ENCODE measurements at regions not wholly inside any gene's neighbourhood (a gene's known extent, or its start where the extent isn't known, plus 50 kb on each side); places are given as distances from the start of the nearest gene placed in this dataset.
"Not testable (repeated sequence)": the region's sequence is repeated elsewhere in the genome, so short reads cannot be mapped to it uniquely, and the experiment has no call there.

- Histone ChIP-seq H3K4me3 (ENCODE audit: low read depth, low read length) (no peak overlapping the region), H3K4me2 (ENCODE audit: low read length) (no peak overlapping the region), H4K91ac (ENCODE audit: low read depth, low read length) (no peak overlapping the region), H3K36me3 (ENCODE audit: control insufficient read depth in 1 of 2, insufficient read depth in 2 of 2, low read length in 2 of 2) (peaks cover 0 to 2% of the 10 kb centered on the region in 2 experiments), H3K4ac (ENCODE audit: low read depth, low read length) (no peak overlapping the region), H4K12ac (ENCODE audit: low read depth, low read length) (no peak overlapping the region), H2BK120ac (ENCODE audit: insufficient read depth, low read length, poor library complexity) (no peak overlapping the region), H3K79me1 (ENCODE audit: low read length) (no peaks in the 10 kb centered on the region), H3K27ac (ENCODE audit: low read depth, low read length) (no peak overlapping the region), H3K27me3 (ENCODE audit: insufficient read depth, low read length) (no peaks in the 10 kb centered on the region), H3K79me2 (ENCODE audit: control insufficient read depth, insufficient read depth, low read length, poor library complexity) (no peaks in the 10 kb centered on the region), H4K8ac (ENCODE audit: low read depth, low read length) (no peak overlapping the region), H3K4me1 (ENCODE audit: control insufficient read depth in 1 of 2, insufficient read depth in 2 of 2, low read length in 2 of 2) (no peaks in the 10 kb centered on the region), H3K23ac (ENCODE audit: low read length) (no peak overlapping the region), H3K9ac (ENCODE audit: low read length) (no peak overlapping the region), H2AK5ac (ENCODE audit: low read length) (no peak overlapping the region), H2AFZ (ENCODE audit: insufficient read depth, low read length, poor library complexity) (no peak overlapping the region), H3K9me3 (ENCODE audit: insufficient read depth, low read depth, low read length) (no peaks in the 10 kb centered on the region), H3K18ac (ENCODE audit: low read length) (no peak overlapping the region), H2BK12ac (ENCODE audit: low read length) (no peak overlapping the region), H2BK5ac (ENCODE audit: low read depth, low read length, poor library complexity) (no peak overlapping the region), H3K14ac (ENCODE audit: low read length) (no peak overlapping the region)
- no CpG with 5 or more reads among the region's 5 CpGs for WGBS (ENCODE audit: extremely low coverage, insufficient coverage, insufficient read length)
- DNase-seq = no peak
Measured at GRCh38 chr6:22206106-22206505, 90.7 kb downstream of the PRL start.

GRCh38 chr6:22208026-22208425 lies 88.8 kb downstream of the PRL start:
- Histone ChIP-seq H2BK12ac (ENCODE audit: low read length) (no peak overlapping the region), H3K18ac (ENCODE audit: low read length) (no peak overlapping the region), H2BK5ac (ENCODE audit: low read depth, low read length, poor library complexity) (no peak overlapping the region), H3K9ac (ENCODE audit: low read length) (no peak overlapping the region), H3K14ac (ENCODE audit: low read length) (no peak overlapping the region), H4K12ac (ENCODE audit: low read depth, low read length) (no peak overlapping the region), H3K9me3 (ENCODE audit: insufficient read depth, low read depth, low read length) (no peaks in the 10 kb centered on the region), H3K27me3 (ENCODE audit: insufficient read depth, low read length) (no peaks in the 10 kb centered on the region), H3K36me3 (ENCODE audit: control insufficient read depth in 1 of 2, insufficient read depth in 2 of 2, low read length in 2 of 2) (peaks cover 0 to under 1% of the 10 kb centered on the region in 2 experiments), H3K27ac (ENCODE audit: low read depth, low read length) (no peak overlapping the region), H2AFZ (ENCODE audit: insufficient read depth, low read length, poor library complexity) (no peak overlapping the region), H3K4me1 (ENCODE audit: control insufficient read depth in 1 of 2, insufficient read depth in 2 of 2, low read length in 2 of 2) (no peaks in the 10 kb centered on the region), H3K79me2 (ENCODE audit: control insufficient read depth, insufficient read depth, low read length, poor library complexity) (no peaks in the 10 kb centered on the region), H2BK120ac (ENCODE audit: insufficient read depth, low read length, poor library complexity) (no peak overlapping the region), H3K23ac (ENCODE audit: low read length) (no peak overlapping the region), H4K8ac (ENCODE audit: low read depth, low read length) (no peak overlapping the region), H3K79me1 (ENCODE audit: low read length) (no peaks in the 10 kb centered on the region), H3K4me2 (ENCODE audit: low read length) (no peak overlapping the region), H3K4ac (ENCODE audit: low read depth, low read length) (no peak overlapping the region), H3K4me3 (ENCODE audit: low read depth, low read length) (no peak overlapping the region), H4K91ac (ENCODE audit: low read depth, low read length) (no peak overlapping the region), H2AK5ac (ENCODE audit: low read length) (no peak overlapping the region)
- DNase-seq = no peak
- no CpG with 5 or more reads among the region's 1 CpG for WGBS (ENCODE audit: extremely low coverage, insufficient coverage, insufficient read length)

- Histone ChIP-seq H2AK5ac (ENCODE audit: low read length) (no peak overlapping the region), H3K4me3 (ENCODE audit: low read depth, low read length) (no peak overlapping the region), H3K23ac (ENCODE audit: low read length) (no peak overlapping the region), H3K79me2 (ENCODE audit: control insufficient read depth, insufficient read depth, low read length, poor library complexity) (no peaks in the 10 kb centered on the region), H4K91ac (ENCODE audit: low read depth, low read length) (no peak overlapping the region), H2BK12ac (ENCODE audit: low read length) (no peak overlapping the region), H3K27ac (ENCODE audit: low read depth, low read length) (no peak overlapping the region), H3K36me3 (ENCODE audit: control insufficient read depth in 1 of 2, insufficient read depth in 2 of 2, low read length in 2 of 2) (no peaks in the 10 kb centered on the region), H3K9ac (ENCODE audit: low read length) (no peak overlapping the region), H3K4me1 (ENCODE audit: control insufficient read depth in 1 of 2, insufficient read depth in 2 of 2, low read length in 2 of 2) (no peaks in the 10 kb centered on the region), H4K8ac (ENCODE audit: low read depth, low read length) (no peak overlapping the region), H3K79me1 (ENCODE audit: low read length) (no peaks in the 10 kb centered on the region), H2BK120ac (ENCODE audit: insufficient read depth, low read length, poor library complexity) (no peak overlapping the region), H3K14ac (ENCODE audit: low read length) (no peak overlapping the region), H3K27me3 (ENCODE audit: insufficient read depth, low read length) (no peaks in the 10 kb centered on the region), H2BK5ac (ENCODE audit: low read depth, low read length, poor library complexity) (no peak overlapping the region), H3K4me2 (ENCODE audit: low read length) (no peak overlapping the region), H3K4ac (ENCODE audit: low read depth, low read length) (no peak overlapping the region), H3K9me3 (ENCODE audit: insufficient read depth, low read depth, low read length) (no peaks in the 10 kb centered on the region), H4K12ac (ENCODE audit: low read depth, low read length) (no peak overlapping the region), H3K18ac (ENCODE audit: low read length) (no peak overlapping the region), H2AFZ (ENCODE audit: insufficient read depth, low read length, poor library complexity) (no peak overlapping the region)
- no CpG with 5 or more reads among the region's 5 CpGs for WGBS (ENCODE audit: extremely low coverage, insufficient coverage, insufficient read length)
- DNase-seq = no peak
Measured at GRCh38 chr6:22214314-22214713, 82.5 kb downstream of the PRL start.

GRCh38 chr6:22215474-22215873 lies 81.4 kb downstream of the PRL start:
- H2BK12ac ChIP-seq (ENCODE audit: low read length); H3K4me2 ChIP-seq (ENCODE audit: low read length); H2AFZ ChIP-seq (ENCODE audit: insufficient read depth, low read length, poor library complexity); H3K18ac ChIP-seq (ENCODE audit: low read length); H4K91ac ChIP-seq (ENCODE audit: low read depth, low read length); H3K36me3 ChIP-seq (ENCODE audit: control insufficient read depth in 1 of 2, insufficient read depth in 2 of 2, low read length in 2 of 2); H3K4ac ChIP-seq (ENCODE audit: low read depth, low read length); H3K4me3 ChIP-seq (ENCODE audit: low read depth, low read length); H3K23ac ChIP-seq (ENCODE audit: low read length); H3K27ac ChIP-seq (ENCODE audit: low read depth, low read length); H3K27me3 ChIP-seq (ENCODE audit: insufficient read depth, low read length); H3K79me1 ChIP-seq (ENCODE audit: low read length); H3K9ac ChIP-seq (ENCODE audit: low read length); H2BK120ac ChIP-seq (ENCODE audit: insufficient read depth, low read length, poor library complexity); DNase-seq; H2AK5ac ChIP-seq (ENCODE audit: low read length); H3K9me3 ChIP-seq (ENCODE audit: insufficient read depth, low read depth, low read length); H4K8ac ChIP-seq (ENCODE audit: low read depth, low read length); H3K4me1 ChIP-seq (ENCODE audit: control insufficient read depth in 1 of 2, insufficient read depth in 2 of 2, low read length in 2 of 2); H3K14ac ChIP-seq (ENCODE audit: low read length); H3K79me2 ChIP-seq (ENCODE audit: control insufficient read depth, insufficient read depth, low read length, poor library complexity); H2BK5ac ChIP-seq (ENCODE audit: low read depth, low read length, poor library complexity); H4K12ac ChIP-seq (ENCODE audit: low read depth, low read length): not testable (repeated sequence)
- WGBS (ENCODE audit: extremely low coverage, insufficient coverage, insufficient read length) = no CpG with 5 or more reads among the region's 3 CpGs

Data from trophoblast cell (in vitro differentiated cells and primary cell).